Suppressor macrophage (primary cell): ENCODE measurements at regions not wholly inside any gene's neighbourhood (a gene's known extent, or its start where the extent isn't known, plus 50 kb on each side); places are given as distances from the start of the nearest gene placed in this dataset.

Source experiments
- DNase-seq, 4 experiments: peaks; one replicate each; pipeline ENCODE4 v3.0.0-alpha.2; 2020 to 2022

- DNase-seq = peak; percentile 68 to 86 (median 78)
Measured at GRCh38 chr12:131608740-131609690, 101.9 kb upstream of the SFSWAP start.

- no peak for DNase-seq
Measured at GRCh38 chr12:131609762-131610161, 101.1 kb upstream of the SFSWAP start.

GRCh38 chr12:131610181-131610580, 100.7 kb upstream of the SFSWAP start:
- no peak for DNase-seq

- no peak for DNase-seq
Measured at GRCh38 chr12:131610891-131611290, 100.0 kb upstream of the SFSWAP start.

- no peak for DNase-seq
Measured at GRCh38 chr12:131611416-131612091, 99.3 kb upstream of the SFSWAP start.

GRCh38 chr12:131612092-131612755, 98.7 kb upstream of the SFSWAP start:
- DNase-seq = no peak

- DNase-seq = no peak
Measured at GRCh38 chr12:131613186-131613585, 97.7 kb upstream of the SFSWAP start.

- no peak for DNase-seq
Measured at GRCh38 chr12:131613678-131614077, 97.2 kb upstream of the SFSWAP start.

GRCh38 chr12:131615326-131616042, 95.4 kb upstream of the SFSWAP start:
- no peak for DNase-seq

GRCh38 chr12:131616043-131616700, 94.7 kb upstream of the SFSWAP start:
- DNase-seq = no peak

- DNase-seq = no peak
Measured at GRCh38 chr12:131616738-131617137, 94.2 kb upstream of the SFSWAP start.

- DNase-seq = no peak
Measured at GRCh38 chr12:131617179-131617578, 93.7 kb upstream of the SFSWAP start.

- no peak for DNase-seq
Measured at GRCh38 chr12:131617596-131618302, 93.1 kb upstream of the SFSWAP start.

- no peak for DNase-seq
Measured at GRCh38 chr12:131618303-131618658, 92.6 kb upstream of the SFSWAP start.

GRCh38 chr12:131618701-131619100, 92.2 kb upstream of the SFSWAP start:
- no peak for DNase-seq

- DNase-seq = no peak
Measured at GRCh38 chr12:131619106-131619642, 91.7 kb upstream of the SFSWAP start.

GRCh38 chr12:131619736-131620506, 91.0 kb upstream of the SFSWAP start:
- DNase-seq = no peak

GRCh38 chr12:131620520-131620919, 90.4 kb upstream of the SFSWAP start:
- DNase-seq = no peak

GRCh38 chr12:131620946-131621681, 89.8 kb upstream of the SFSWAP start:
- no peak for DNase-seq
